ENCODE measurements at regions not wholly inside any gene's neighbourhood (a gene's known extent, or its start where the extent isn't known, plus 50 kb on each side); places are given as distances from the start of the nearest gene placed in this dataset.

DNA sequence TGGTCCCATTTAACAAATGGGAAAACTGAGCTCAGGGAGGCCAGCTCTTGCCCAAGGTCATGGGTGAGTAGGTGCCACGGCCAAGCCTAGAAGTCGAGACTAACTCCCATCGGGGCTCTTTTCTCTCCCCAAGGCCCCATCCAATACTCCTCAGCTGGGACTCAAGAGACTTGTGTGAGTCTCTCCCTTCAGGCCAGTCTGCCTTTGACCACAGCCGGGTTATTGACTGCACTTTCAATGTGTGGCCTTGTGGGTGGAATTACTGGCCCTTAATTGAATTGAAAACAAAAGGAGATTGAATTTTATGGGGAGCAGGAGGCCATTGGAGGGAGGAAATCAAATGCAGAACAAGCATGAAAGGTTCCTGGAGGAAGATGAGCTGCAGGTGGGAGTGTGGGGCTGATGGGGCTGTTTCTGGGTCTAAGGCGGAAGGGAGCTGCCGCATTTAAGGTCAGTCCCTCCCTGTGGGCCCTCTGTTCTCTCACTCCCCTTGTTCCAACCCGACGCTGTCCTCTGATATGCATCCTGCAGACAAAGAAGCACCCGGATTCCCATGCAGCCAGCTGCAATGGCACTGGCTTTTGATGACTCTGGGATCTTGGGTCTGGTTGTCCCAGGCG is 552.8 kb downstream of the MIAT start:
- TF ChIP-seq, protein P1, sequence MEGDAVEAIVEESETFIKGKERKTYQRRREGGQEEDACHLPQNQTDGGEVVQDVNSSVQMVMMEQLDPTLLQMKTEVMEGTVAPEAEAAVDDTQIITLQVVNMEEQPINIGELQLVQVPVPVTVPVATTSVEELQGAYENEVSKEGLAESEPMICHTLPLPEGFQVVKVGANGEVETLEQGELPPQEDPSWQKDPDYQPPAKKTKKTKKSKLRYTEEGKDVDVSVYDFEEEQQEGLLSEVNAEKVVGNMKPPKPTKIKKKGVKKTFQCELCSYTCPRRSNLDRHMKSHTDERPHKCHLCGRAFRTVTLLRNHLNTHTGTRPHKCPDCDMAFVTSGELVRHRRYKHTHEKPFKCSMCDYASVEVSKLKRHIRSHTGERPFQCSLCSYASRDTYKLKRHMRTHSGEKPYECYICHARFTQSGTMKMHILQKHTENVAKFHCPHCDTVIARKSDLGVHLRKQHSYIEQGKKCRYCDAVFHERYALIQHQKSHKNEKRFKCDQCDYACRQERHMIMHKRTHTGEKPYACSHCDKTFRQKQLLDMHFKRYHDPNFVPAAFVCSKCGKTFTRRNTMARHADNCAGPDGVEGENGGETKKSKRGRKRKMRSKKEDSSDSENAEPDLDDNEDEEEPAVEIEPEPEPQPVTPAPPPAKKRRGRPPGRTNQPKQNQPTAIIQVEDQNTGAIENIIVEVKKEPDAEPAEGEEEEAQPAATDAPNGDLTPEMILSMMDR (IDR thresholded peaks at IDR 0.05) = no peak
- no peak for TF ChIP-seq POLR2A (IDR thresholded peaks at IDR 0.05)
- no peak for TF ChIP-seq EP300 (IDR thresholded peaks at IDR 0.05)
- no peak for TF ChIP-seq POLR2AphosphoS5 (IDR thresholded peaks at IDR 0.05)
- 89% methylated on average over 10 of the region's 10 CpGs for WGBS
- no peak overlapping the region for H3K27ac ChIP-seq

DNA sequence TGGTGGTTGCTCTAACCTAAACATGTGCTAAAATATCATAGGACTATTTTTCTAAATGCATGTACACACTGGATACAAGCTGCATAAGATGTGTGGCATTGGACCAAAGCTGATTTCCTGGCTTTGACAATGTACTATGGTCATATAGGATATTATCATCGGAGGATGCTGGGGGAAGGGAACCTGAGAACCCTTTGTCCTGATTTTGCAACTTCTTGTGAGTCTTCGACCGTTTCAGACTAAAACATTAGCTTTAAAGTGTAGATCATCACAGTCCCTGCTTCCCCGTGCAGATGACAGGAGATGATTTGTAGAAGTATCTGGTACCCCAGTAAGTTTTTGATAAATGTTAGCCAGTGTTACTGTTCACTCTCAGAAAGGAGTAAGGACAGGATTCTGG is 554.7 kb downstream of the MIAT start:
- Histone ChIP-seq H3K4me1 (peaks cover 14% of the 10 kb centered on the region), H3K36me3 (no peaks in the 10 kb centered on the region), H3K27me3 (no peaks in the 10 kb centered on the region), H3K9me3 (no peaks in the 10 kb centered on the region), H3K27ac (no peak overlapping the region), H3K4me3 (no peak overlapping the region)
- TF ChIP-seq POLR2AphosphoS5 (IDR thresholded peaks at IDR 0.05) (no peak), EP300 (IDR thresholded peaks at IDR 0.05) (no peak), POLR2A (IDR thresholded peaks at IDR 0.05) (no peak)
- TF ChIP-seq, protein P1 (IDR thresholded peaks at IDR 0.05) = no peak
- 36% methylated on average over 4 of the region's 4 CpGs for WGBS
- DNase-seq (ENCODE audit: low spot score in 2 of 2) = no peak

More for the DNA sequence above, 552.8 kb downstream of the MIAT start:
- H3K4me3 ChIP-seq = no peak overlapping the region
- peaks cover 14% of the 10 kb centered on the region for H3K4me1 ChIP-seq
- no peaks in the 10 kb centered on the region for H3K36me3 ChIP-seq
- H3K27me3 ChIP-seq = no peaks in the 10 kb centered on the region
- H3K9me3 ChIP-seq = no peaks in the 10 kb centered on the region
- DNase-seq (ENCODE audit: low spot score in 2 of 2) = no peak

DNA sequence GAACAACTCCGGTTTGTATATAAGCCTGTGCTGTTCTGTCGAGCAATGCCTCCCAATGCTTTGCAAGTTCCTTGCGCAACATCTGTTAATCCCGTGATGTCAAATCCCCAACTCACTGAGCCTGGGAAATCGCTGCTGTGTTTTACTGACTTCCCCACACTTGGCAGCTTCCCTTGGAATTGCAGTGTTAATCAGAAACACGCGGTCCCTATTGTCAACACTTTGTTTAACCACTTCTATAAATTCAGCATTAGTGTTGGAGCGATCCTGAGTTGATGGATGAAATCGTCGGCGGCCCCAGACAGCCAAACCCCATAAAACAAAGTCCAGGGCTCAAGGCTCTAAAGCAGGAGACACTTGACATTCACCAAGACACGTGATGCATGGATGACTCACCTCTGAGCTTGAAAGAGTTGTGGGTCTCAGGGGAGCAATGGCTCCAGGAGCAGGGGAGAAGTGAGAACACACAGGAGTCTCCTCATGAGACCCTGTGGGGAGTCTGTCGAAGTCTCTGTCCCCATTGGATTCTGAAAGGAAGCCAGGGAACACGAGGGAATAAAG is 555.3 kb downstream of the MIAT start:
- no peak for TF ChIP-seq EP300 (IDR thresholded peaks at IDR 0.05)
- peak; percentile 41 to 47 (median 43) for TF ChIP-seq POLR2AphosphoS5 (IDR thresholded peaks at IDR 0.05)
- H3K4me3 ChIP-seq = no peak overlapping the region
- peak overlapping the region; percentile 14 for H3K27ac ChIP-seq
- H3K4me1 ChIP-seq = peaks cover 14% of the 10 kb centered on the region
- H3K27me3 ChIP-seq = no peaks in the 10 kb centered on the region
- DNase-seq (ENCODE audit: low spot score in 2 of 2) = peak; percentile 83 to 85
- no peaks in the 10 kb centered on the region for H3K9me3 ChIP-seq
- H3K36me3 ChIP-seq = no peaks in the 10 kb centered on the region
- WGBS = 15% methylated on average over 14 of the region's 14 CpGs

DNA sequence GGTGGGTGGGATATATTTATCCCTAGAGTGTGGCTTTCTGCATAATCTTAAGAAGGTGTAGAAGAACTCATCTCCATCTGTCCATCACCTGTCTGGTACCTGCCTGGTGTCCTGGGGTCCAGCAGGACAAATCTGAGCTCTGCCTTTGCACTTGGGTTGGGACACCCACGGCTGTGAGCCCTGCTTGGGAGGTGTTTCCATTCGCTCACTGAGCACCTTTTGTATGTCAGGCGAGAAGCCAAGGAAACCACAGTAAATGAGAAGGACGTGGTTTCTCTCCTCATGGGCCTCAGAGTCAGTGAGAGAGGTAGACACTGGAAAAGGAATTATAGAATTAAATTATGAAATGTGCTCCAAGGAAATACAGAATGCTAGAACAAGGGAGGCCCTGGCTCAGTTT is 555.9 kb downstream of the MIAT start:
- Histone ChIP-seq H3K36me3 (no peaks in the 10 kb centered on the region), H3K27ac (peak overlapping the region; percentile 14), H3K4me3 (no peak overlapping the region), H3K27me3 (no peaks in the 10 kb centered on the region), H3K4me1 (peaks cover 14% of the 10 kb centered on the region), H3K9me3 (no peaks in the 10 kb centered on the region)
- 76% methylated on average over 4 of the region's 4 CpGs for WGBS
- DNase-seq (ENCODE audit: low spot score in 2 of 2) = no peak
- TF ChIP-seq, protein P1 (IDR thresholded peaks at IDR 0.05) = no peak
- TF ChIP-seq POLR2AphosphoS5 (IDR thresholded peaks at IDR 0.05) = no peak
- TF ChIP-seq POLR2A (IDR thresholded peaks at IDR 0.05) = no peak
- TF ChIP-seq EP300 (IDR thresholded peaks at IDR 0.05) = no peak

DNA sequence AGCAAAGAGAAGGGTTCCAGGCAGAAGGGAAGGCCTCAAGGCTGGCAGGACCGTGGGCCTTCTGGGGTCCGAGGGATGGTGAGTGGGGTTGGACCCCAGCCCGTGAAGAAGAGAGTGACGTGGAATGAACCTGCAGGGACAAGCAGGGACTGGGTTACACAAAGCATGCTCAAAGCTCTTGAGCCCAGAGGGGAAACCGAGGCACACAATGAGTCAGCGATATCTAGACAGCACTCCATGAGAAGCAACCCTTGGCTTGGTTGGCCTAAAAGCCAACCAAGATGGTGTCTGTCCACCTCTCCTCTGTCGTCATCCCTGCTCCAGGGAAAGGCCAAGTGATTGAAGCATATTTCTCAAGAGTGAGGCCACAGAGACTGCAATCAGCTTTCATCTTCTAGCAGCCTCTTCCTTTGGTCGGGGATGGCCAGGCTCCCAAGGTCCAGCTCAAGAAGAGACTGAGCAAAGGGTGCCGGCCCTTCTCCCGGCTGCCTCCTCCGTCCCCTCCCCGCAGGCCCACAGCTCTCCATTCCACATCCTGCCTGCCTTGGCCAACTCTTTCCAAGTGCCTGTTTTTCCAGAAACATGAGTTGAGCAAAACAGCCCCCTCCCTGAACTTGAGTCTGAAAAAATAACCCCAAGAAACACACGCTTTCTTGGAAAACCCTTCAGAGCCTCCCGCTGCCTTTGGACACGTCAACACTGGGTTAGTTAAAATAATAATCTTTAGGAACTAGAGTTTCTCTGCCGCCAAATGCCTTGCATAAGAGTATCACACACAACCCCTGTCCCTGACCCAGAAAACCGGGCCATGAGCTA is 556.6 kb downstream of the MIAT start:
- Histone ChIP-seq H3K4me1 (peaks cover 14% of the 10 kb centered on the region), H3K4me3 (no peak overlapping the region), H3K27ac (no peak overlapping the region), H3K36me3 (no peaks in the 10 kb centered on the region), H3K9me3 (no peaks in the 10 kb centered on the region), H3K27me3 (no peaks in the 10 kb centered on the region)
- DNase-seq (ENCODE audit: low spot score in 2 of 2) = peak in 1 of 2 donors; percentile 74
- no peak for TF ChIP-seq EP300 (IDR thresholded peaks at IDR 0.05)
- TF ChIP-seq, protein P1 (IDR thresholded peaks at IDR 0.05) = no peak
- TF ChIP-seq POLR2A (IDR thresholded peaks at IDR 0.05) = no peak
- TF ChIP-seq POLR2AphosphoS5 (IDR thresholded peaks at IDR 0.05) = no peak
- 78% methylated on average over 16 of the region's 17 CpGs for WGBS

Data from suprapubic skin (tissue), 4 donors.